NCI-H1417 treated with DMSO at 0.1 percent for 48 hours (cell line): ENCODE measurements at regions not wholly inside any gene's neighbourhood (a gene's known extent, or its start where the extent isn't known, plus 50 kb on each side); places are given as distances from the start of the nearest gene placed in this dataset.
"Not testable (repeated sequence)": the region's sequence is repeated elsewhere in the genome, so short reads cannot be mapped to it uniquely, and the experiment has no call there.

ENCODE experiments used
- DNase-seq: peaks from one replicate; lab custom pipeline; 2025; lab: John Stamatoyannopoulos, UW

GRCh38 chrX:137882960-137883359 is 317.0 kb downstream of the ZIC3 start:
- DNase-seq: no peak

- not testable (repeated sequence) for DNase-seq
These were observed 318.9 kb downstream of the ZIC3 start for GRCh38 chrX:137884813-137885212.

GRCh38 chrX:137891431-137891830 is 325.5 kb downstream of the ZIC3 start:
- DNase-seq: no peak

GRCh38 chrX:137896123-137896522 is 330.2 kb downstream of the ZIC3 start:
- DNase-seq: no peak

- DNase-seq: no peak
These were observed 349.5 kb downstream of the ZIC3 start for GRCh38 chrX:137915466-137915865.

- no peak for DNase-seq
These were observed 350.3 kb downstream of the ZIC3 start for GRCh38 chrX:137916090-137916746.

- no peak for DNase-seq
These were observed 360.2 kb downstream of the ZIC3 start for GRCh38 chrX:137926090-137926489.

GRCh38 chrX:137929951-137930350 is 364.0 kb downstream of the ZIC3 start:
- no peak for DNase-seq

- DNase-seq: no peak
These were observed 364.6 kb downstream of the ZIC3 start for GRCh38 chrX:137930533-137930932.

- not testable (repeated sequence) for DNase-seq
These were observed 368.3 kb downstream of the ZIC3 start for GRCh38 chrX:137934214-137934613.

GRCh38 chrX:137934887-137935286 is 369.0 kb downstream of the ZIC3 start:
- not testable (repeated sequence) for DNase-seq

GRCh38 chrX:137945470-137945869 is 379.5 kb downstream of the ZIC3 start:
- peak; percentile 65 for DNase-seq

- DNase-seq: no peak
These were observed 403.3 kb downstream of the ZIC3 start for GRCh38 chrX:137969191-137969590.

GRCh38 chrX:137982472-137983172 is 416.7 kb downstream of the ZIC3 start:
- DNase-seq: peak; percentile 7

- DNase-seq: peak; percentile 32
These were observed 422.5 kb downstream of the ZIC3 start for GRCh38 chrX:137988470-137988869.

- DNase-seq: no peak
These were observed 432.7 kb downstream of the ZIC3 start for GRCh38 chrX:137998619-137999018.

- no peak for DNase-seq
These were observed 433.1 kb downstream of the ZIC3 start for GRCh38 chrX:137999071-137999470.

GRCh38 chrX:137999552-137999951 is 433.6 kb downstream of the ZIC3 start:
- no peak for DNase-seq

GRCh38 chrX:138001226-138001625 is 435.3 kb downstream of the ZIC3 start:
- no peak for DNase-seq

GRCh38 chrX:138006180-138006579 is 440.3 kb downstream of the ZIC3 start:
- DNase-seq: peak; percentile 13

GRCh38 chrX:138008281-138008680 is 442.4 kb downstream of the ZIC3 start:
- no peak for DNase-seq

- DNase-seq: no peak
These were observed 445.5 kb downstream of the ZIC3 start for GRCh38 chrX:138011468-138011867.

- no peak for DNase-seq
These were observed 448.6 kb downstream of the ZIC3 start for GRCh38 chrX:138014577-138014976.
